ENCODE measurements at regions not wholly inside any gene's neighbourhood (a gene's known extent, or its start where the extent isn't known, plus 50 kb on each side); places are given as distances from the start of the nearest gene placed in this dataset.
"Not testable (repeated sequence)": the region's sequence is repeated elsewhere in the genome, so short reads cannot be mapped to it uniquely, and the experiment has no call there.

- FAIRE-seq (no peak), DNase-seq (ENCODE audit: low spot score in 2 of 2) (no peak)
Observed at GRCh38 chr6:139758209-139758611, 383.8 kb upstream of the CITED2 start.

GRCh38 chr6:139757784-139758183 is 383.3 kb upstream of the CITED2 start:
- no peak for DNase-seq (ENCODE audit: low spot score in 2 of 2)

GRCh38 chr6:139756381-139756780 is 381.9 kb upstream of the CITED2 start:
- FAIRE-seq = no peak
- DNase-seq (ENCODE audit: low spot score in 2 of 2) = no peak

More at GRCh38 chr6:139757784-139758183, 383.3 kb upstream of the CITED2 start:
- FAIRE-seq = no peak

- DNase-seq (ENCODE audit: low spot score in 2 of 2) = no peak
- FAIRE-seq = no peak
Observed at GRCh38 chr6:139754898-139755775, 380.7 kb upstream of the CITED2 start.

GRCh38 chr6:139753198-139753861 is 378.9 kb upstream of the CITED2 start:
- FAIRE-seq (peak; percentile 64), DNase-seq (ENCODE audit: low spot score in 2 of 2) (no peak)

- FAIRE-seq (no peak), DNase-seq (ENCODE audit: low spot score in 2 of 2) (no peak)
Observed at GRCh38 chr6:139752086-139752485, 377.6 kb upstream of the CITED2 start.

GRCh38 chr6:139751179-139751578 is 376.7 kb upstream of the CITED2 start:
- no peak for FAIRE-seq
- DNase-seq (ENCODE audit: low spot score in 2 of 2) = no peak

GRCh38 chr6:139748353-139749146 is 374.1 kb upstream of the CITED2 start:
- no peak for DNase-seq (ENCODE audit: low spot score in 2 of 2)
- FAIRE-seq = no peak

GRCh38 chr6:139747154-139747553 is 372.7 kb upstream of the CITED2 start:
- FAIRE-seq (no peak), DNase-seq (ENCODE audit: low spot score in 2 of 2) (no peak)

GRCh38 chr6:139744891-139745290 is 370.4 kb upstream of the CITED2 start:
- no peak for DNase-seq (ENCODE audit: low spot score in 2 of 2)
- no peak for FAIRE-seq

GRCh38 chr6:139743664-139744437 is 369.4 kb upstream of the CITED2 start:
- DNase-seq (ENCODE audit: low spot score in 2 of 2) (no peak), FAIRE-seq (no peak)

- no peak for DNase-seq (ENCODE audit: low spot score in 2 of 2)
- no peak for FAIRE-seq
Observed at GRCh38 chr6:139742671-139743070, 368.2 kb upstream of the CITED2 start.

GRCh38 chr6:139738801-139739455 is 364.5 kb upstream of the CITED2 start:
- FAIRE-seq (no peak), DNase-seq (ENCODE audit: low spot score in 2 of 2) (no peak)

- FAIRE-seq (no peak), DNase-seq (ENCODE audit: low spot score in 2 of 2) (no peak)
Observed at GRCh38 chr6:139736325-139736906, 362.0 kb upstream of the CITED2 start.

- no peak for DNase-seq (ENCODE audit: low spot score in 2 of 2)
- FAIRE-seq = no peak
Observed at GRCh38 chr6:139732451-139732850, 358.0 kb upstream of the CITED2 start.

- FAIRE-seq (no peak), DNase-seq (ENCODE audit: low spot score in 2 of 2) (no peak)
Observed at GRCh38 chr6:139730340-139730974, 356.0 kb upstream of the CITED2 start.

- no peak for FAIRE-seq
Observed at GRCh38 chr6:139728876-139729427, 354.5 kb upstream of the CITED2 start.

GRCh38 chr6:139726272-139726671 is 351.8 kb upstream of the CITED2 start:
- not testable (repeated sequence) for DNase-seq (ENCODE audit: low spot score in 2 of 2); FAIRE-seq

More at GRCh38 chr6:139728876-139729427, 354.5 kb upstream of the CITED2 start:
- DNase-seq (ENCODE audit: low spot score in 2 of 2) = no peak

Measured in frontal cortex (tissue), 3 donors.